ENCODE measurements at regions not wholly inside any gene's neighbourhood (a gene's known extent, or its start where the extent isn't known, plus 50 kb on each side); places are given as distances from the start of the nearest gene placed in this dataset.
A peak's percentile ranks its signal among the peaks of the same experiment; 100 is the strongest.

DNA sequence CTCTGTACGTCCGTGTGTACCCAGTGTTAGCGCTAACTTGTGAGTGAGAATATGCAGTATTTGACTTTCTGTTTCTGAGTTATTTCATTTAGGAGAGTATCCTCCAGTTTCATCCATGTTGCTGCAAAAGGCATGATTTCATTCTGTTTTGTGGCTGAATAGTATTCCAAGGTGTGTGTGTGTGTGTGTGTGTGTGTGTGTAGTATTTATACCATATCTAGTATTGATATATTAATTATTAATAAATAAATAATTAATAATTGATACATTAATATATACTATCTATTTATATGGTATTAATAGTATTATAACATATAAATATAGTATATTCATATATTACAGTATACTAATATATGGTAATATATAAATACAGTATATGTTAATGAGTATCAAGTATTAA, 101.8 kb upstream of the CCND2 start:
- Histone ChIP-seq H3K27me3 (ENCODE audit: low read depth) (peaks cover 9% of the 10 kb centered on the region), H3K36me3 (no peaks in the 10 kb centered on the region), H3K4me3 (no peak overlapping the region), H3K4me1 (no peaks in the 10 kb centered on the region), H3K9me3 (replicated peaks) (no peaks in the 10 kb centered on the region), H3K27ac (replicated peaks) (no peak overlapping the region)
- TF ChIP-seq, protein P1, sequence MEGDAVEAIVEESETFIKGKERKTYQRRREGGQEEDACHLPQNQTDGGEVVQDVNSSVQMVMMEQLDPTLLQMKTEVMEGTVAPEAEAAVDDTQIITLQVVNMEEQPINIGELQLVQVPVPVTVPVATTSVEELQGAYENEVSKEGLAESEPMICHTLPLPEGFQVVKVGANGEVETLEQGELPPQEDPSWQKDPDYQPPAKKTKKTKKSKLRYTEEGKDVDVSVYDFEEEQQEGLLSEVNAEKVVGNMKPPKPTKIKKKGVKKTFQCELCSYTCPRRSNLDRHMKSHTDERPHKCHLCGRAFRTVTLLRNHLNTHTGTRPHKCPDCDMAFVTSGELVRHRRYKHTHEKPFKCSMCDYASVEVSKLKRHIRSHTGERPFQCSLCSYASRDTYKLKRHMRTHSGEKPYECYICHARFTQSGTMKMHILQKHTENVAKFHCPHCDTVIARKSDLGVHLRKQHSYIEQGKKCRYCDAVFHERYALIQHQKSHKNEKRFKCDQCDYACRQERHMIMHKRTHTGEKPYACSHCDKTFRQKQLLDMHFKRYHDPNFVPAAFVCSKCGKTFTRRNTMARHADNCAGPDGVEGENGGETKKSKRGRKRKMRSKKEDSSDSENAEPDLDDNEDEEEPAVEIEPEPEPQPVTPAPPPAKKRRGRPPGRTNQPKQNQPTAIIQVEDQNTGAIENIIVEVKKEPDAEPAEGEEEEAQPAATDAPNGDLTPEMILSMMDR (IDR thresholded peaks at IDR 0.05; ENCODE audit: borderline replicate concordance) = no peak
- intact Hi-C loops (cut with micrococcal nuclease) = no loop called here
- no peak for DNase-seq

DNA sequence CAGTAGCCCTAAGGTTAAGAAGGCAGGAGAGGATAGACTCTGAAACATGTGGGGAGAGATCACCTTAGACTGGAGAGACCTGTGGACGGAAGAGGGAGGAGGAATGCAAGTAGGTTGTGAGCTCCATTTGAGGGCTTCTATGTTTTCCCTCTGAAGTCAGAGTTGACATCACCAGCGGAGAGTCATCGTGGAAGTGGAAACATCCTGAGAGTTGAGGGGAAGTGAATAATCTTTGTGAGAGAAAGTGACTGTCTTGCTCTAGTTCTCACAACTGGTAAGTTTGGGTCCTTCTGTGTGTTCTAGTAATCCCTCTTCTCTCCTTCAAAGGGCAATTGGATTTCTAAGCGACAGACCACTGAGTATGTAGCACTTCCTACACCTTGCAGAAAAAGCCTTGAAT, 103.6 kb upstream of the CCND2 start:
- H3K27ac ChIP-seq (replicated peaks) = no peak overlapping the region
- H3K27me3 ChIP-seq (ENCODE audit: low read depth) = peaks cover 9% of the 10 kb centered on the region
- H3K4me1 ChIP-seq = peaks cover 4% of the 10 kb centered on the region
- no peak for DNase-seq
- TF ChIP-seq, protein P1 (IDR thresholded peaks at IDR 0.05; ENCODE audit: borderline replicate concordance) = no peak
- intact Hi-C loops (cut with micrococcal nuclease) = no loop called here
- H3K9me3 ChIP-seq (replicated peaks) = no peaks in the 10 kb centered on the region
- no peaks in the 10 kb centered on the region for H3K36me3 ChIP-seq
- H3K4me3 ChIP-seq = no peak overlapping the region

DNA sequence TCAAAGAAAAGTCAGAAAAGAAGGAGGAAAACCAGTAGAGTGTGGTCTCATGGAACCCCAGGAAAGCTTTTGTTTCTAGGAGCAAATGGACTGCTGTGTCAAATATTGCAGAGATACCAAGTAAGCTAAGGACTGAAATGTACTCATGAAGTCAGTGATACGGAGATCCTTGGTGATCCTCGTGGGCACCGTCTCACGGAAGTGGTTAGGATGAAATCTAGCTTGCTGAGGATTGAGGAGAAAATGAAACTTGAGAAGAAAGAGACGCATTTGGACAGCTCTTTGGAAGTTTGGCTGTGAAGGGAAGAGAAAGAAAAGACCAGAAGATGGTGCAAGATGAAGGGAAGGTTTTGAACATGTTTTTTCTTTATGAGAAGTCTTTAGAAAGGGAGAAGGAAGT, 104.0 kb upstream of the CCND2 start:
- no peak overlapping the region for H3K27ac ChIP-seq (replicated peaks)
- H3K27me3 ChIP-seq (ENCODE audit: low read depth) = peaks cover 9% of the 10 kb centered on the region
- H3K4me1 ChIP-seq = peaks cover 9% of the 10 kb centered on the region
- H3K9me3 ChIP-seq (replicated peaks) = no peaks in the 10 kb centered on the region
- DNase-seq = no peak
- H3K36me3 ChIP-seq = no peaks in the 10 kb centered on the region
- no peak overlapping the region for H3K4me3 ChIP-seq
- intact Hi-C loops (cut with micrococcal nuclease) = no loop called here
- TF ChIP-seq, protein P1 (IDR thresholded peaks at IDR 0.05; ENCODE audit: borderline replicate concordance) = no peak

DNA sequence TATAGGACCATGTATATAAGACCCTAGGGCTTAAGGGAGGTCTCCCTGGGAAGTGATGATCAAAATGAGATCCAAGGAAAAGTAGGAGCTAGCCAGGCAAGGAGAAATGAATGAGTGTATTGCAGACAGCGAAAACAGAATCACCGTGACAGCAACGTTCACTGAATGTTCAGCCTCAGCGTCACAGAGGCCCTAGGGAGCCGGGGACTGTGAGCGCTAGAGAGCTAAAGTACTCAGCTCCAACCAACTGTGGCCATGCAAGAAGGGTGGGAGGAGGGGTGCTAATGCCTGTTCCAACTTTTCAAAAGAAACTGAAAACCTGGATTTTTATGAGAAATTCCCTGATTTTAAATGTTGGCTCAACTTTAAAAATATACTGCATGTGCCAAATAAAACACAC, 105.5 kb upstream of the CCND2 start:
- Histone ChIP-seq H3K4me1 (peaks cover 10% of the 10 kb centered on the region), H3K4me3 (no peak overlapping the region), H3K36me3 (no peaks in the 10 kb centered on the region), H3K27me3 (ENCODE audit: low read depth) (peaks cover 9% of the 10 kb centered on the region), H3K9me3 (replicated peaks) (no peaks in the 10 kb centered on the region), H3K27ac (replicated peaks) (no peak overlapping the region)
- TF ChIP-seq, protein P1 (IDR thresholded peaks at IDR 0.05; ENCODE audit: borderline replicate concordance) = no peak
- DNase-seq = no peak
- intact Hi-C loops (cut with micrococcal nuclease) = no loop called here

DNA sequence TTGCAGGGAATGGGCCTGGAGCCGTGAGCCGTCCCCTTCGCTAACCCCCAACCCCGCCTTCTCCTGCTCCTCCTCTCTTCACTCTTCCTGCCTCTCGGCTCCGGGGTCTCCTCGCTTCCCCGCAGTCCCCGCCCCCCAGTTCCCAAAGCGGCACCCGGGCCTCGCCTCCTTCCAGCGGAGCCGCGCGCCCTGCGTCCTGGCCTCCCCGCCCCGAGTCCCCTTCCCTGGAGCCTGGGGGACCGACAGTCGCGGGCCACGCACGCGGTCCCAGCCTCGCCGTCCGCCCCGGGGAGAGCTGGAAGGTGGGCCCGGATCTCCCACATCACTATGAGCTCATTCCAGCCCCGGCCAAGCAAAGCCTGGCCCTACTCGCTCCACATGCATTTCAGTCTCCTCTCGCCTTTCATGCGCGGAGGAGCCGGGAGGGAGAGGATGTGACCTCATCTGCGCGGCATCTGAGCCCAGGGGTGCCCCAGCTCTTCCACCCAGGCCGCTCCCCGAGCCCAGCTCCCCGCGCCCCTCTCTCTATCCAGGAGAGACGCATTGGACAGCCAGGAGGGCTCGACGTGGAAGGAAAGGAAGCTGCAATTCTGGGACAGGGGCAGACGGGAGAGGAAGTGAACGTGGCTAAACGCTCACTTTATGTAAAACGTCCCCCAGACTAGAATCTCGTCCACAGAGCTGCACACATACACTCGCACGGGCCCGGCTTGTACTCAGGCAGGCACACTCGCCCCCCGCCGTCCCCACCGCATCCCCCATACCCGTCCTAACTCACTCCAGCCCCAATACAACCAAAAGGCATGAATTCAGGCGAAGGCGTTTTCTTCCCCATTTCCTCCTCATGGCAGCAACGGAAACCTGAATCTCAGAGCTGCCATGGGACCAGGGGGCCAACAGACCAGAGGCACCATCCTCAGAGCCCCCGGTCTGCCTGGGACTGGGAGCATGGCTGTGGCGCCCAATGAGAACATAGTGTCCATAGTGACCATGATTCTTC, 108.7 kb upstream of the CCND2 start:
- intact Hi-C loops (cut with micrococcal nuclease) = no loop called here
- H3K4me1 ChIP-seq = peaks cover 10% of the 10 kb centered on the region
- no peaks in the 10 kb centered on the region for H3K36me3 ChIP-seq
- TF ChIP-seq, protein P1 (IDR thresholded peaks at IDR 0.05; ENCODE audit: borderline replicate concordance) = no peak
- no peaks in the 10 kb centered on the region for H3K27me3 ChIP-seq (ENCODE audit: low read depth)
- peak; percentile 40 for DNase-seq
- peak overlapping the region; percentile 68 for H3K4me3 ChIP-seq
- no peaks in the 10 kb centered on the region for H3K9me3 ChIP-seq (replicated peaks)
- peak overlapping the region; percentile 56 for H3K27ac ChIP-seq (replicated peaks)

Measured in left ventricle myocardium inferior (tissue), 1 donor.